Heart left ventricle (tissue), 16 donors: ENCODE measurements at regions not wholly inside any gene's neighbourhood (a gene's known extent, or its start where the extent isn't known, plus 50 kb on each side); places are given as distances from the start of the nearest gene placed in this dataset.

ENCODE experiments used
- ATAC-seq, 4 donors: fragments of 200-7000 bp; cut with Tn5 transposase; one replicate each; pipeline ENCODE4 v1.9.1; 2020 to 2022; ENCODE audit warnings: moderate library complexity in 4 of 4, mild to moderate bottlenecking in 3 of 4, moderate number of reproducible peaks in 1 of 4
- DNase-seq, 5 donors: peaks; one replicate each; pipeline ENCODE4 v3.0.0-alpha.2; 2020
- H3K27ac ChIP-seq, 12 donors: fragments of 200-600 bp; sonication (generic) in 4 of 12; one replicate each; pipeline versions ENCODE4 v1.5.0 to v1.8.0; 2016 to 2022; ENCODE audit warnings: mild to moderate bottlenecking in 2 of 12
- H3K27me3 ChIP-seq, 9 donors: fragments of 200-600 bp; sonication (generic) in 2 of 9; one replicate each; pipeline versions ENCODE4 v1.5.1 to v1.8.0; 2016 to 2022; ENCODE audit warnings: mild to moderate bottlenecking in 3 of 9
- H3K36me3 ChIP-seq, 9 donors: fragments of 200-600 bp; sonication (generic) in 2 of 9; one replicate each; pipeline versions ENCODE4 v1.5.0 to v1.8.0; 2018 to 2022; ENCODE audit warnings: mild to moderate bottlenecking in 2 of 9
- H3K4me1 ChIP-seq, 12 donors: fragments of 200-600 bp; sonication (generic) in 4 of 12; one replicate each; pipeline versions ENCODE4 v1.5.0 to v1.8.0; 2016 to 2022; ENCODE audit warnings: mild to moderate bottlenecking in 3 of 12
- H3K4me3 ChIP-seq, 12 donors: fragments of 200-600 bp; sonication (generic) in 4 of 12; one replicate each; pipeline versions ENCODE4 v1.5.0 to v1.8.0; 2017 to 2022; ENCODE audit warnings: mild to moderate bottlenecking in 9 of 12, moderate library complexity in 4 of 12
- H3K9me3 ChIP-seq, 12 donors: fragments of 200-600 bp; sonication (generic) in 4 of 12; one replicate each; pipeline versions ENCODE4 v1.5.0 to v1.8.0; 2016 to 2022; ENCODE audit warnings: mild to moderate bottlenecking in 1 of 12
- POLR2A ChIP-seq, 2 donors: fragments of 450-650 bp; IDR thresholded peaks; one replicate each; pipeline ENCODE4 v1.6.1; 2017; ENCODE audit warnings: antibody characterized with exemption in 2 of 2, mild to moderate bottlenecking in 2 of 2, moderate library complexity in 2 of 2
- WGBS, 4 donors: extraction: QIAGEN DNeasy Blood & Tissue Kit in 2 of 4; methylation state at CpG; one replicate each; pipeline versions ENCODE4 v1.1.5 to v1.1.7; 2013 to 2018; 5-methylcytosine and 5-hydroxymethylcytosine counted together
- intact Hi-C, 10 donors: fragments of 100-400 bp; cut with DNase I; formaldehyde crosslinking; loops; one replicate each; pipeline versions ENCODE4 v1.11.1 to v1.14.2; 2022
- TF ChIP-seq, protein P1 (sequence below), 12 donors: fragments of 200-600 bp; sonication (generic) in 4 of 12; IDR thresholded peaks; one replicate each; pipeline versions ENCODE4 v1.5.0 to v1.8.0; 2018 to 2022; ENCODE audit warnings: antibody characterized with exemption in 12 of 12, mild to moderate bottlenecking in 5 of 12
- donor health status: ischemic (EF 13 %, LVEDD 7.1; RV severe dilation, severe dysfunction).
- donor health status: healthy with polysubstance abuse.
- donor health status: DM: no; HTN: yes; CAD: no.
- donor health status: DM: no; HTN: no; CAD: no.
- donor health status: ischemic (EF 25% LVEDD 6.9; RV normal size, moderate dysfunction).
- donor health status: ischemic (EF 25% LVEDD 5.7; RV mildly dilated, moderate dysfunction).
- donor health status: healthy.
- donor health status: DM: yes; HTN: yes; CAD: no.
- donor health status: ischemic (EF 35%, LVEDD 5.7; RV mildly dilated, moderate dysfunction).
- donor health status: nonischemic (EF 11% LVEDD 7.7; RV severe dilation, severe dysfunction).
- donor health status: DM: yes; HTN: yes; CAD: no.
- donor health status: PGD.
- donor health status: ischemic (EF 29% LVEDD 5.4; RV normal size, mild dysfunction).
- donor health status: nonischemic (EF 23%, LVEDD 6.1; RV moderate dilation, normal function).

DNA sequence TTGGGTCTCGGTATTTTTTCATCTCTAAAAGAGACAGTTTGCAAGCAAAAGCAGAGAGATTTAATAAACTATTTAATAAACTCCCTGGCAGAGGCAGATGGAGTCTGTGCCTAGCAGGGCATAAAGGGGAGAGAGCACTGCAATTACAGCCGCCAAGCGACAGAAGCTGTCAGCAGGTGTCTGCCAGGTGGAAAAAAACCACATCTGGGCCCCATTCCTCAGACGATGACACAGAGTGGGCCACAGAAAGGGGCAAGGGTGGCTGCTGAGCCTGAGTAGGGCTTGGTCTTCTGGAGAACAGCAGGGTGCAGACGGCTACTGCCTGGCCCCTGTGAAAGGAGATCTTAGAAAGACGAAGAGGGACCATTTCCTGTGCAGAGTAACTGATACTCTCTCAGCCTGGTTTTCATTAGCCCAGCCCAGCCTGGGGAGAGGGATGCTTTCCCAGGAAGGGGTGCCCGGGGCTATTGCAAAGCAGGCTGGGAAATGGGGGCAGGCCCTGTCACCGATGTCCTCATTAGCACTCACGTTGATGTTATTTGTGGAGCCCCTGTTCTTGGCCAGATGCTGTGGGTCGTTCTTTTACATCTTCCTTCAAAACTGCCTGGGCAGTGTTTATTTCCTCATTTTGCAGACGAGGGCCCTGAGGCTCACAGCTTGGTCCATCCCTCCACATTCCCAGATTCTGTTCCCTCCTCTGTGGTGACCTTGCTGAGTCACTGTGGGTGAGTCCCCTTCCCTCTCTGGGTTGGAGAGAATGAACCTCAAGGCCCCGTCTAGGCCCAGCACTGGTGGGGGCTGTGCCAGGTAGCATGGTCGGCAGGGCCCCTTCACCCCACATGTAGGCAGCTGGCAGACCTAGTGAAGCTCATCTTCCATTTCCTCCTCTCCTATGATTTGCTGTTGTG lies 472.7 kb downstream of the PTPRU start:
- Histone ChIP-seq H3K4me3 (no peak overlapping the region), H3K27ac (peak overlapping the region in 1 of 12 donors; percentile 70), H3K36me3 (no peaks in the 10 kb centered on the region), H3K9me3 (no peaks in the 10 kb centered on the region), H3K27me3 (peaks cover 0 to 27% (median 19%) of the 10 kb centered on the region in 9 donors), H3K4me1 (peaks cover 0 to 41% (median 0%) of the 10 kb centered on the region in 12 donors)
- 27 to 36% (median 32%) methylated on average over 13 of the region's 13 CpGs for WGBS, 4 donors
- peak in 2 of 4 donors; percentile 34 to 40 for ATAC-seq
- DNase-seq, result no peak
- no peak for TF ChIP-seq POLR2A (IDR thresholded peaks at IDR 0.05)
- TF ChIP-seq, protein P1, sequence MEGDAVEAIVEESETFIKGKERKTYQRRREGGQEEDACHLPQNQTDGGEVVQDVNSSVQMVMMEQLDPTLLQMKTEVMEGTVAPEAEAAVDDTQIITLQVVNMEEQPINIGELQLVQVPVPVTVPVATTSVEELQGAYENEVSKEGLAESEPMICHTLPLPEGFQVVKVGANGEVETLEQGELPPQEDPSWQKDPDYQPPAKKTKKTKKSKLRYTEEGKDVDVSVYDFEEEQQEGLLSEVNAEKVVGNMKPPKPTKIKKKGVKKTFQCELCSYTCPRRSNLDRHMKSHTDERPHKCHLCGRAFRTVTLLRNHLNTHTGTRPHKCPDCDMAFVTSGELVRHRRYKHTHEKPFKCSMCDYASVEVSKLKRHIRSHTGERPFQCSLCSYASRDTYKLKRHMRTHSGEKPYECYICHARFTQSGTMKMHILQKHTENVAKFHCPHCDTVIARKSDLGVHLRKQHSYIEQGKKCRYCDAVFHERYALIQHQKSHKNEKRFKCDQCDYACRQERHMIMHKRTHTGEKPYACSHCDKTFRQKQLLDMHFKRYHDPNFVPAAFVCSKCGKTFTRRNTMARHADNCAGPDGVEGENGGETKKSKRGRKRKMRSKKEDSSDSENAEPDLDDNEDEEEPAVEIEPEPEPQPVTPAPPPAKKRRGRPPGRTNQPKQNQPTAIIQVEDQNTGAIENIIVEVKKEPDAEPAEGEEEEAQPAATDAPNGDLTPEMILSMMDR (IDR thresholded peaks at IDR 0.05), result no peak
- intact Hi-C loops, result loop anchor here in 3 of 10 donors (10.0 kb wide), 3 partner anchors 376 to 474 kb away; partner anchors contain the start of genes MECR (in 1 of the 3) and PTPRU (in 1 of the 3)

DNA sequence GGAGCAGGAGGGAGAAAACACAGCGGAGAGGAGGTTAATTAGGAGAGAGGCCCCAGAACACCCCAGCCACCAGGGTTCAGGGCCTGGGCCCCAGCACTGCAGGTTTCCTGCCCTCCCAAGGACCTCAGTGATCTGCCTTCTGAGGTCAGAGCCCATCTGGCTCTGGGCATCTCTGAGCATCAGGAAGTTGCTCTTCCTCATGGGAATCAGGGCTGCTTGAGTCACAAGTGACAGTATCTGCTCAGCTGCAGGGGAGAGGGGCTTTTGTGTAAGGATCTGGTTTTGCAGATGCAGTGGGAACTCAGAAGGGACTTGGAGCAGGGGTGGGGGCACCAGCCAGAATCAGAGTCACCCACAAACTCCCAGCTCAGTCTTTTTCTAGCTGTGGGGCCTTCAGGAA lies 472.1 kb downstream of the PTPRU start:
- peaks cover 0 to 41% (median 0%) of the 10 kb centered on the region in 12 donors for H3K4me1 ChIP-seq
- H3K9me3 ChIP-seq, result no peaks in the 10 kb centered on the region
- DNase-seq (no peak), ATAC-seq (peak in 1 of 4 donors; percentile 45)
- peaks cover 0 to 27% (median 19%) of the 10 kb centered on the region in 9 donors for H3K27me3 ChIP-seq
- no peaks in the 10 kb centered on the region for H3K36me3 ChIP-seq
- no peak overlapping the region for H3K4me3 ChIP-seq
- TF ChIP-seq POLR2A (IDR thresholded peaks at IDR 0.05), result no peak
- TF ChIP-seq, protein P1 (IDR thresholded peaks at IDR 0.05), result no peak
- H3K27ac ChIP-seq, result no peak overlapping the region
- intact Hi-C loops, result loop anchor here in 3 of 10 donors (10.0 kb wide), 3 partner anchors 376 to 474 kb away; partner anchors contain the start of genes MECR (in 1 of the 3) and PTPRU (in 1 of the 3)
- WGBS, 4 donors, result 86 to 95% (median 88%) methylated on average over 1 of the region's 1 CpG

DNA sequence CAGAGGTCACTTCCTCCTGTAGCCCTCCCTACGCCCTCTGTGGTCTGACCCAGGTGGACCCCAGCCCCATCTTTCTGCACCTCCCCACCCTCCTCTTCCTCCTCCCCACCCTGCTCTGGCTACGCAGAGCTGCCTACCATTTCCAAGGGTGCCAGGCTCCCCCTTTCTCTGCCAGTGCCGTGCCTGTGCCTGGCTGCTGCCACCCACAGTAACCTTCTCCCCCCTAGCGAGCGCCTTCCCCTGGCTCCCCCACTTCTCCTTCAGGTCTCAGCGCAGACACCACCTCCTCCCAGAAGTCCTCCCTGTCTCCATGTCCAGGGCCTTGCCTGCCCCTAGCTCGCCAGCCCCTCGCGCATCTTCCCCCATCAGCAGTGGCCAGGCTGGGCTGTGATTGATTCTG lies 471.5 kb downstream of the PTPRU start:
- 87 to 92% (median 91%) methylated on average over 9 of the region's 9 CpGs for WGBS, 4 donors
- H3K27me3 ChIP-seq, result peaks cover 0 to 27% (median 19%) of the 10 kb centered on the region in 9 donors
- no peaks in the 10 kb centered on the region for H3K36me3 ChIP-seq
- TF ChIP-seq, protein P1 (IDR thresholded peaks at IDR 0.05), result no peak
- no peak for TF ChIP-seq POLR2A (IDR thresholded peaks at IDR 0.05)
- H3K27ac ChIP-seq, result no peak overlapping the region
- no peaks in the 10 kb centered on the region for H3K9me3 ChIP-seq
- DNase-seq (no peak), ATAC-seq (no peak)
- no peak overlapping the region for H3K4me3 ChIP-seq
- peaks cover 0 to 35% (median 0%) of the 10 kb centered on the region in 12 donors for H3K4me1 ChIP-seq
- intact Hi-C loops, result loop anchor here in 3 of 10 donors (10.0 kb wide), 3 partner anchors 377 to 473 kb away; partner anchors contain the start of genes MECR (in 1 of the 3) and PTPRU (in 1 of the 3)

DNA sequence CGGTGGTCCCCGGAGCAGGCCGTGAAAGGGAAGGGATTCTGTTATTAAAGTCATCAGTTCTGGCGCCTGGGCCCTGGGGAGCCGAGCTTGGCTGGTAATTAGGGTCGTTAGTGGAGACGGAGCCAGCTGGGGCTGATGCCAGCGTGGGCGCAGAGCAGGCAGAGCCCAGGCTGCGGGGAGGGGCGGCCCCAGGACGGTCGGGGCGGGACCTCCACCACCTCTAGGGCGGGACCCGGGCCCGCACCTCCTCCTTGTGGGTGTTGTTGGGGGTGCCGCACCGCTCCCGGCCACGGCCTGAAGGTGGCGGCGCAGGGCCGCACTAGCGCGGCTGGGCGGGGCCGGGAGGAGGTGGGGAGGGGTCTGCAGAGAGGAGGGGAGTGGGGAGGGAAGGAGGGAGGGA lies 470.6 kb downstream of the PTPRU start:
- Histone ChIP-seq H3K4me3 (no peak overlapping the region), H3K36me3 (no peaks in the 10 kb centered on the region), H3K27me3 (peaks cover 0 to 27% (median 19%) of the 10 kb centered on the region in 9 donors), H3K9me3 (no peaks in the 10 kb centered on the region), H3K27ac (no peak overlapping the region), H3K4me1 (peaks cover 0 to 30% (median 0%) of the 10 kb centered on the region in 12 donors)
- DNase-seq (no peak), ATAC-seq (peak in 3 of 4 donors; percentile 23 to 38 (median 33))
- TF ChIP-seq, protein P1 (IDR thresholded peaks at IDR 0.05), result peak in 2 of 12 donors; percentile 21 to 27
- no peak for TF ChIP-seq POLR2A (IDR thresholded peaks at IDR 0.05)
- 3 to 4% (median 3%) methylated on average over 13 to 28 of the region's 28 CpGs; no CpG with 5 or more reads in 1 of the 4 donors for WGBS, 4 donors
- intact Hi-C loops, result loop anchor here in 3 of 10 donors (10.0 kb wide), 3 partner anchors 378 to 472 kb away; partner anchors contain the start of genes MECR (in 1 of the 3) and PTPRU (in 1 of the 3)
